H1 (cell line): ENCODE measurements at regions not wholly inside any gene's neighbourhood (a gene's known extent, or its start where the extent isn't known, plus 50 kb on each side); places are given as distances from the start of the nearest gene placed in this dataset.
A peak's percentile ranks its signal among the peaks of the same experiment; 100 is the strongest.

Source experiments
- CTCF ChIA-PET: fragments of 300-600 bp; sonication (Branson Sonifier 250); formaldehyde crosslinking; loops from one replicate; lab custom pipeline; 2021; ENCODE audit not compliant: partially characterized antibody; lab: Charles Lee
- POLR2A ChIA-PET: fragments of 300-600 bp; sonication (Branson Sonifier 250); formaldehyde crosslinking; loops from one replicate; lab custom pipeline; 2021; ENCODE audit warnings: inconsistent platforms; ENCODE audit not compliant: partially characterized antibody; lab: Charles Lee
- DNase-seq, 2 experiments: peaks; one replicate each; pipeline versions ENCODE4 v3.0.0 to v3.0.0-alpha.2; 2010 to 2022; ENCODE audit warnings: low spot score in 2 of 2, low read depth in 1 of 2, mixed read lengths in 1 of 2
- FAIRE-seq: peaks from 2 replicates; lab custom pipeline; 2011; peaks lifted over from hg19 to GRCh38; lab: Jason Lieb, UNC
- H2AFZ ChIP-seq: 2 replicates; pipeline ENCODE4 v1.8.1; 2012; ENCODE audit warnings: low read length, inconsistent platforms
- H2AK5ac ChIP-seq: 2 replicates; pipeline ENCODE4 v1.6.1; 2013; ENCODE audit warnings: low read depth, low read length
- H2BK120ac ChIP-seq: replicated peaks from 2 replicates; pipeline ENCODE3; 2013; ENCODE audit warnings: low read depth, low read length, inconsistent platforms
- H2BK12ac ChIP-seq: 2 replicates; pipeline ENCODE4 v1.6.1; 2013; ENCODE audit warnings: low read depth, low read length
- H2BK15ac ChIP-seq: 2 replicates; pipeline ENCODE4 v1.6.1; 2013; ENCODE audit warnings: low read length
- H2BK20ac ChIP-seq: 2 replicates; pipeline ENCODE4 v1.6.1; 2013; ENCODE audit warnings: low read length
- H2BK5ac ChIP-seq: 2 replicates; pipeline ENCODE4 v1.6.1; 2013; ENCODE audit warnings: low read depth, low read length
- H3K14ac ChIP-seq: 2 replicates; pipeline ENCODE4 v1.6.1; 2013; ENCODE audit warnings: inconsistent platforms; ENCODE audit not compliant: insufficient read length
- H3K18ac ChIP-seq: 2 replicates; pipeline ENCODE4 v1.6.1; 2013; ENCODE audit warnings: low read length; ENCODE audit errors: extremely low read depth
- H3K23ac ChIP-seq: 2 replicates; pipeline ENCODE4 v1.6.1; 2013; ENCODE audit warnings: inconsistent platforms; ENCODE audit not compliant: insufficient read length
- H3K23me2 ChIP-seq: 2 replicates; pipeline ENCODE4 v1.6.1; 2013; ENCODE audit warnings: low read depth, low read length
- H3K27ac ChIP-seq: 2 replicates; pipeline ENCODE4 v1.6.1; 2011; ENCODE audit warnings: low read depth, low read length, inconsistent platforms
- H3K27me3 ChIP-seq, 4 experiments: replicated peaks in 1 of 4; 1 replicate in 1 of 4; 2 replicates in 3 of 4; pipeline versions ENCODE4 v1.6.1 to v1.8.1; 2011 to 2013; ENCODE audit warnings: low read length in 3 of 4, mild to moderate bottlenecking in 3 of 4, inconsistent platforms in 2 of 4, mixed read lengths in 2 of 4, moderate library complexity in 1 of 4; ENCODE audit not compliant: control insufficient read depth in 3 of 4, insufficient read depth in 3 of 4; ENCODE audit errors: extremely low read depth in 1 of 4
- H3K36me3 ChIP-seq, 4 experiments: 2 replicates each; pipeline versions ENCODE4 v1.6.1 to v1.8.1; 2011 to 2013; ENCODE audit warnings: mild to moderate bottlenecking in 4 of 4, low read length in 3 of 4, moderate library complexity in 2 of 4, control low read depth in 1 of 4, inconsistent platforms in 1 of 4; ENCODE audit not compliant: insufficient read depth in 4 of 4, control insufficient read depth in 2 of 4
- H3K4ac ChIP-seq: replicated peaks from 2 replicates; pipeline ENCODE3; 2013; ENCODE audit warnings: low read length, low read depth, mixed read lengths, inconsistent platforms; ENCODE audit not compliant: insufficient read length
- H3K4me1 ChIP-seq, 4 experiments: replicated peaks in 1 of 4; 1 replicate in 1 of 4; 2 replicates in 3 of 4; pipeline versions ENCODE4 v1.6.1 to v1.8.1; 2011 to 2013; ENCODE audit warnings: low read length in 3 of 4, inconsistent platforms in 2 of 4, mixed read lengths in 1 of 4; ENCODE audit not compliant: insufficient read depth in 4 of 4, control insufficient read depth in 3 of 4
- H3K4me2 ChIP-seq, 2 experiments: 2 replicates each; pipeline versions ENCODE4 v1.6.1 to v1.8.1; 2011 to 2013; ENCODE audit warnings: low read depth in 2 of 2, low read length in 2 of 2, control low read depth in 1 of 2, inconsistent platforms in 1 of 2, mild to moderate bottlenecking in 1 of 2; ENCODE audit not compliant: insufficient read depth in 1 of 2
- H3K4me3 ChIP-seq, 4 experiments: fragments of 200-600, 300-600 bp in 1 of 4; sonication (generic), shearing (Covaris generic), sonication (Bioruptor Twin) in 1 of 4; 2 replicates each; pipeline versions ENCODE4 v1.5.1 to v1.8.1; 2011 to 2016; ENCODE audit warnings: low read length in 4 of 4, low read depth in 3 of 4, control low read depth in 2 of 4, inconsistent platforms in 2 of 4, mild to moderate bottlenecking in 2 of 4, mixed read lengths in 1 of 4, moderate library complexity in 1 of 4; ENCODE audit not compliant: insufficient read depth in 2 of 4; ENCODE audit errors: extremely low read depth in 1 of 4
- H3K56ac ChIP-seq: replicated peaks from 2 replicates; pipeline ENCODE3; 2013; ENCODE audit warnings: low read depth, mild to moderate bottlenecking, mixed read lengths, low read length, inconsistent platforms; ENCODE audit not compliant: insufficient read length
- H3K79me1 ChIP-seq: 2 replicates; pipeline ENCODE4 v1.6.1; 2013; ENCODE audit warnings: low read depth, low read length, control low read depth
- H3K79me2 ChIP-seq, 2 experiments: 2 replicates each; pipeline versions ENCODE4 v1.6.1 to v1.8.1; 2012 to 2013; ENCODE audit warnings: low read length in 2 of 2, mild to moderate bottlenecking in 2 of 2, inconsistent platforms in 1 of 2; ENCODE audit not compliant: insufficient read depth in 2 of 2, control insufficient read depth in 1 of 2
- H3K9ac ChIP-seq, 4 experiments: replicated peaks in 1 of 4; 1 replicate in 1 of 4; 2 replicates in 3 of 4; pipeline versions ENCODE4 v1.6.1 to v1.8.1; 2011 to 2013; ENCODE audit warnings: low read depth in 3 of 4, low read length in 3 of 4, control low read depth in 2 of 4, mild to moderate bottlenecking in 2 of 4, moderate library complexity in 2 of 4, inconsistent platforms in 1 of 4; ENCODE audit errors: extremely low read depth in 1 of 4
- H3K9me3 ChIP-seq, 2 experiments: 2 replicates each; pipeline versions ENCODE4 v1.6.1 to v1.8.1; 2012 to 2013; ENCODE audit warnings: mild to moderate bottlenecking in 2 of 2, moderate library complexity in 2 of 2, control low read depth in 1 of 2, inconsistent platforms in 1 of 2, low read depth in 1 of 2, low read length in 1 of 2, mixed read lengths in 1 of 2; ENCODE audit not compliant: insufficient read depth in 2 of 2
- H4K20me1 ChIP-seq, 2 experiments: replicated peaks in 1 of 2; 2 replicates each; pipeline versions ENCODE3 to v1.8.1; 2011 to 2013; ENCODE audit warnings: inconsistent platforms in 2 of 2, low read length in 2 of 2, mild to moderate bottlenecking in 1 of 2; ENCODE audit not compliant: insufficient read depth in 2 of 2, control insufficient read depth in 1 of 2
- H4K5ac ChIP-seq: 2 replicates; pipeline ENCODE4 v1.6.1; 2013; ENCODE audit warnings: low read length, low read depth, mixed read lengths, inconsistent platforms; ENCODE audit not compliant: insufficient read length
- H4K8ac ChIP-seq: 2 replicates; pipeline ENCODE4 v1.8.0; 2013; ENCODE audit warnings: mild to moderate bottlenecking, moderate library complexity, low read length, inconsistent platforms; ENCODE audit not compliant: insufficient read depth; ENCODE audit errors: extremely low read depth
- H4K91ac ChIP-seq: replicated peaks from 2 replicates; pipeline ENCODE3; 2013; ENCODE audit warnings: low read length, mixed read lengths, inconsistent platforms; ENCODE audit not compliant: insufficient read length
- MAFK ChIP-seq: IDR thresholded peaks from 2 replicates; pipeline ENCODE4 v1.6.1; 2012; ENCODE audit warnings: low read depth, mild to moderate bottlenecking, improper control_type of control experiment, low read length
- NRF1 ChIP-seq: IDR thresholded peaks from 2 replicates; pipeline ENCODE4 v1.6.1; 2011; ENCODE audit warnings: mild to moderate bottlenecking, low read depth, low read length, improper control_type of control experiment
- RFX5 ChIP-seq: IDR thresholded peaks from 2 replicates; pipeline ENCODE4 v1.6.1; 2011; ENCODE audit warnings: low read depth, low read length, improper control_type of control experiment, borderline replicate concordance
- SAP30 ChIP-seq: fragments of 300-600 bp; sonication (generic); IDR thresholded peaks from 2 replicates; pipeline ENCODE4 v1.7.1; 2012; ENCODE audit warnings: low read length, moderate library complexity, mild to moderate bottlenecking, inconsistent platforms; ENCODE audit not compliant: insufficient read depth, insufficient replicate concordance
- SP4 ChIP-seq: IDR thresholded peaks from 2 replicates; pipeline ENCODE4 v1.6.1; 2012; ENCODE audit warnings: low read length, inconsistent platforms
- WGBS, 2 experiments: shearing (Covaris generic) in 1 of 2; methylation state at CpG; one replicate each; pipeline versions ENCODE4 v1.1.6 to v1.1.7; 2013 to 2015; ENCODE audit warnings: low lambda C conversion rate in 2 of 2, mixed read lengths in 2 of 2, inconsistent platforms in 1 of 2, low coverage in 1 of 2, missing lambda C conversion rate in 1 of 2; ENCODE audit not compliant: insufficient replicate concordance in 2 of 2, insufficient coverage in 1 of 2, insufficient read length in 1 of 2; ENCODE audit errors: extremely low coverage in 1 of 2, missing lambda C conversion rate in 1 of 2; 5-methylcytosine and 5-hydroxymethylcytosine counted together

GRCh38 chr11:8832571-8833260, 78.3 kb upstream of the AKIP1 start:
- DNase-seq (no peak), FAIRE-seq (peak; percentile 19)
- peak overlapping the region; percentile 14 for H3K4ac ChIP-seq
- no peak overlapping the region for H3K4me2 ChIP-seq
- H2BK12ac ChIP-seq, result peak overlapping the region; percentile 78; the same call in 1 of the 2 replicates
- no peak overlapping the region for H3K9ac ChIP-seq
- H2BK5ac ChIP-seq, result peak overlapping the region; percentile 20; the same call in 1 of the 2 replicates
- no peak overlapping the region for H3K56ac ChIP-seq
- no peak overlapping the region for H3K23ac ChIP-seq
- peaks cover 6 to 20% (median 13%) of the 10 kb centered on the region in 4 experiments; a peak in 6 of 7 replicates for H3K4me1 ChIP-seq
- no peak overlapping the region for H4K8ac ChIP-seq
- 61% methylated on average over 9 of the region's 9 CpGs; no CpG with 5 or more reads in 1 of the 2 experiments for WGBS, 2 experiments
- no peak overlapping the region for H2BK120ac ChIP-seq
- no peak overlapping the region for H2AFZ ChIP-seq
- no peak overlapping the region for H3K14ac ChIP-seq
- POLR2A ChIA-PET, result interaction anchor here (1.1 kb wide), 1 partner anchor 150 kb away, joined by 4 read pairs; the partner anchor contains the start of genes RPL27A and TRIM66
- peak overlapping the region; percentile 2 for H3K18ac ChIP-seq
- H3K9me3 ChIP-seq, result no peaks in the 10 kb centered on the region
- peak overlapping the region; percentile 20 for H4K91ac ChIP-seq
- H4K20me1 ChIP-seq, result peaks cover 0 to 3% of the 10 kb centered on the region in 2 experiments
- H3K4me3 ChIP-seq, result no peak overlapping the region
- H3K23me2 ChIP-seq, result peaks cover 4% of the 10 kb centered on the region; the same call in 1 of the 2 replicates
- H2AK5ac ChIP-seq, result no peak overlapping the region
- TF ChIP-seq SAP30, result no peak
- TF ChIP-seq RFX5, result no peak
- TF ChIP-seq MAFK, result no peak
- no peak for TF ChIP-seq NRF1
- TF ChIP-seq SP4, result no peak
- TF ChIP-seq, all 59 proteins: peak for 0
- Histone ChIP-seq H3K79me2 (no peaks in the 10 kb centered on the region), H2BK15ac (no peak overlapping the region), H4K5ac (peak overlapping the region; percentile 7), H3K27ac (no peak overlapping the region), H3K79me1 (no peaks in the 10 kb centered on the region), H3K36me3 (no peaks in the 10 kb centered on the region), H3K27me3 (no peaks in the 10 kb centered on the region), H2BK20ac (no peak overlapping the region)
- CTCF ChIA-PET, result interaction anchor here (0.7 to 4.8 kb wide), 2 partner anchors 11 to 20 kb away, joined by 3 to 28 read pairs; a partner anchor contains a TSS
